Spleen (tissue), 11 donors: ENCODE measurements at regions not wholly inside any gene's neighbourhood (a gene's known extent, or its start where the extent isn't known, plus 50 kb on each side); places are given as distances from the start of the nearest gene placed in this dataset.

Source experiments
- DNase-seq: peaks from one replicate; pipeline ENCODE4 v3.0.0-alpha.2; 2020
- H3K27ac ChIP-seq, 8 donors: fragments of 200-600 bp; sonication (generic) in 7 of 8; 1 replicate in 4 of 8; 2 replicates in 4 of 8; pipeline versions ENCODE4 v1.5.0 to v1.8.0; 2016 to 2021; ENCODE audit warnings: inconsistent platforms in 4 of 8, mild to moderate bottlenecking in 4 of 8, moderate library complexity in 1 of 8
- H3K27me3 ChIP-seq, 7 donors: fragments of 200-600 bp; sonication (generic) in 6 of 7; replicated peaks in 1 of 7; 1 replicate in 4 of 7; 2 replicates in 3 of 7; pipeline versions ENCODE4 v1.5.0 to v1.8.0; 2016 to 2021; ENCODE audit warnings: inconsistent platforms in 3 of 7, mild to moderate bottlenecking in 1 of 7
- H3K36me3 ChIP-seq, 6 donors: fragments of 200-600 bp; sonication (generic) in 5 of 6; 1 replicate in 4 of 6; 2 replicates in 2 of 6; pipeline versions ENCODE4 v1.5.0 to v1.8.0; 2016 to 2021; ENCODE audit warnings: inconsistent platforms in 2 of 6
- H3K4me1 ChIP-seq, 6 donors: fragments of 200-600 bp; sonication (generic) in 5 of 6; 1 replicate in 3 of 6; 2 replicates in 3 of 6; pipeline versions ENCODE4 v1.5.0 to v1.8.0; 2016 to 2021; ENCODE audit warnings: inconsistent platforms in 3 of 6
- H3K4me3 ChIP-seq, 8 donors: fragments of 200-600 bp; sonication (generic) in 7 of 8; 1 replicate in 4 of 8; 2 replicates in 4 of 8; pipeline versions ENCODE4 v1.5.0 to v1.8.0; 2016 to 2021; ENCODE audit warnings: inconsistent platforms in 4 of 8, mild to moderate bottlenecking in 4 of 8, moderate library complexity in 2 of 8
- H3K9me3 ChIP-seq, 8 donors: fragments of 200-600 bp; sonication (generic) in 7 of 8; 1 replicate in 4 of 8; 2 replicates in 4 of 8; pipeline versions ENCODE4 v1.5.0 to v1.8.0; 2016 to 2021; ENCODE audit warnings: inconsistent platforms in 4 of 8
- CTCF ChIP-seq, 11 experiments: fragments of 200-600 bp in 7 of 11; fragments of 450-650 bp in 4 of 11; sonication (generic) in 4 of 11; IDR thresholded peaks in 8 of 11; conservative IDR thresholded peaks in 3 of 11; 1 replicate in 7 of 11; 2 replicates in 4 of 11; pipeline versions ENCODE4 v1.4.0 to v1.8.0; 2016 to 2021; ENCODE audit warnings: antibody characterized with exemption in 11 of 11, inconsistent platforms in 4 of 11, mild to moderate bottlenecking in 1 of 11
- POLR2A ChIP-seq, 3 donors: fragments of 450-650 bp; IDR thresholded peaks; one replicate each; pipeline ENCODE4 v1.5.1; 2017; ENCODE audit warnings: antibody characterized with exemption in 3 of 3, mild to moderate bottlenecking in 1 of 3
- POLR2AphosphoS5 ChIP-seq, 3 donors: sonication (generic); formaldehyde crosslinking; IDR thresholded peaks; one replicate each; pipeline ENCODE4 v1.5.1; 2017; ENCODE audit warnings: antibody characterized with exemption in 3 of 3
- WGBS, 5 donors: extraction: QIAGEN DNeasy Blood & Tissue Kit in 3 of 5; methylation state at CpG; one replicate each; pipeline versions ENCODE4 v1.1.5 to v1.1.7; 2013 to 2018; 5-methylcytosine and 5-hydroxymethylcytosine counted together
- intact Hi-C: fragments of 100-400 bp; cut with DNase I; formaldehyde crosslinking; loops from one replicate; pipeline ENCODE4 v1.15.0; 2023; ENCODE audit warnings: low total_unique reads
- donor health status: healthy with polysubstance abuse.
- donor health status: DM: no; HTN: no; CAD: no; lungs with moderate emphysema.
- donor health status: DM: no; HTN: no; CAD: no.
- donor health status: Bipolar disorder and iron deficiency.
- donor health status: healthy.
- donor health status: DM: no; HTN: no; CAD: no.
- donor health status: DM: yes; HTN: yes; CAD: no.

DNA sequence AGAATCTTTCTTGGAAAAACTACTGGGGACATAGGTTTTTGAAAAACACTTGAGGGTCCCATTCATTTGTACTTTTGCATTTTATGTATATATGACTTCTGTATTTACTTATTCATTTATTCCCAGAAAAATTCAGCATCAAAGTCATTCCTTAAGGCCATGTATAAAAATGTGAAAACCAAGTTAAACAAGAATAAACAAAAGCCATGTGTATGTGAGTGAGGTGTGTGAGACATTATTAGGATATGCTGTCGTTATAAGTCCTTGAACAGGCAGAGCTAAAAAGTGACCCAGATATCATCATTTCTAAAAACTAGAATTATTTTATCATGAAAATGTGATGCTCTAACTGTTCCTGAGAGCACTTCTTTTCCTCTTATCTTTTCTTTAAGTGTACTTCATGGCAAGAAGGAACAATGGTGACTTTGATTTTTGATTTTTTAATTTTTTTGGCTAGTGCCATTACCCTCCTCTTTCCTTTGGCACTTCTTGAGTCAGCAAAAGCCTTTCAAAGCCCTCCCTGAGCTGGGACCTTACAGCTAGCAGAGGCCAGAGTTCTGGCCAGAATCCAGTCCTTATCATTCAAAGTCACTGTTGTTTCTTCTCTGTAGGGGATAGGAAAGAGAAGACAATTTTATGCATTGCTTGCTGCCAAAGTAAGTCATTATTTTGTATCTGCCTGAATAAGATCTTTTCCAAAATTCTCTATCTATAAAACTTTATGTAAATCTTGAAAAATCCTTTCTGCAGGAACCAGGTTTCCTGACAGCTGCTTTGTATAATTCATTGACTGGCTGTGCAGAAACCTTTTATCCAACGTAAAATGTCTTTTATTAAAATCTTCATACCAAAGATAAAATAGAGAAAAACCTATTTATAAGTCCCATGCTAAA is 419.7 kb upstream of the PRICKLE1 start:
- Histone ChIP-seq H3K36me3 (no peaks in the 10 kb centered on the region), H3K9me3 (no peaks in the 10 kb centered on the region), H3K4me3 (no peak overlapping the region), H3K27me3 (no peaks in the 10 kb centered on the region), H3K4me1 (peaks cover 0 to 7% (median 0%) of the 10 kb centered on the region in 6 donors), H3K27ac (no peak overlapping the region)
- no peak for DNase-seq
- WGBS, 5 donors, result 58 to 80% (median 69%) methylated on average over 2 of the region's 2 CpGs
- no peak for TF ChIP-seq CTCF (IDR thresholded peaks at IDR 0.05 in 8 of 11, conservative IDR thresholded peaks at IDR 0.05 in 3 of 11)
- no peak for TF ChIP-seq POLR2AphosphoS5 (IDR thresholded peaks at IDR 0.05)
- no peak for TF ChIP-seq POLR2A (IDR thresholded peaks at IDR 0.05)
- intact Hi-C loops, result no loop called here

DNA sequence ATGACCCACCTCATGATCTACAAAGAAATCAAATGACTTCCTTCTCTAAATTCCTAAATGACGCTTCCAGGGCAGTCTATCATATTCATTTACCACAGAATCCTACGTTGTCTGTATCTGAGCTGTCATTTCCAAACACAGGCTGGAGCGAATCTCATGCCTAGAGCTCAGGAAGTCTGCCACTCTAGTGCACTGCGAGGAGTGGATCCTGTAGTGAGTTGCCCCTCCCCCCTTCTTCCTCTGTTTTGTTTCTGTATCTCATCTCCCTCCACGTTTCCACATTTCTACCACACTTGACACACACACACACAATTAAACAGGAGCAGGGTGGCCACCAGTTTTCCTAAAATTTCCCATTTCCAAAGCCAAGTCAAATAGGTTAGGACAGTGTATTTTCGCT is 415.4 kb upstream of the PRICKLE1 start:
- WGBS, 5 donors, result 18 to 24% (median 22%) methylated on average over 6 of the region's 6 CpGs
- DNase-seq, result no peak
- H3K27ac ChIP-seq, result no peak overlapping the region
- peaks cover 0 to 8% (median 0%) of the 10 kb centered on the region in 8 donors for H3K9me3 ChIP-seq
- TF ChIP-seq CTCF (IDR thresholded peaks at IDR 0.05 in 8 of 11, conservative IDR thresholded peaks at IDR 0.05 in 3 of 11), result no peak
- TF ChIP-seq POLR2A (IDR thresholded peaks at IDR 0.05), result no peak
- TF ChIP-seq POLR2AphosphoS5 (IDR thresholded peaks at IDR 0.05), result no peak
- peak overlapping the region in 1 of 8 donors; percentile 13 for H3K4me3 ChIP-seq
- H3K27me3 ChIP-seq, result no peaks in the 10 kb centered on the region
- intact Hi-C loops, result no loop called here
- peaks cover 0 to 7% (median 0%) of the 10 kb centered on the region in 6 donors for H3K4me1 ChIP-seq
- no peaks in the 10 kb centered on the region for H3K36me3 ChIP-seq

DNA sequence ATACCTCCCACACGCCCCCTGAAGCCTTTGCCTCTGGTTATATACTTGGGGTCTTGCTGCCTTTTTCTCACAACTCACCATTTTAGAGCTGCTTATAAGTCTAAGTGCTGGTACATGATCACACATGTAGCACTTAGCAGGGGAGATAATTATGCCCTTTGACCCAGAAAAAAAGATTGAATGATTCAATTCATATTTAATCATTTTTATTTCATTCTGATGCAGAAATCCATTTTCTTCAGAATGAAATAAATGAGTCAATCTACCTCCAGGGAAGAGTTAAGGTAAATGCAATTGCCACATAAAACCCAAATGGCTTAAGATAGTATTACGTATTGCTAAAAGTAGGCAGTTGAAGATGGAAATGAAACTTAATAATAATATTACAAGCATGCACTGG is 414.6 kb upstream of the PRICKLE1 start:
- Histone ChIP-seq H3K27me3 (no peaks in the 10 kb centered on the region), H3K4me3 (no peak overlapping the region), H3K4me1 (peaks cover 0 to 3% (median 0%) of the 10 kb centered on the region in 6 donors), H3K9me3 (peaks cover 0 to 8% (median 0%) of the 10 kb centered on the region in 8 donors), H3K36me3 (no peaks in the 10 kb centered on the region), H3K27ac (no peak overlapping the region)
- DNase-seq, result no peak
- 78 to 92% (median 90%) methylated on average over 2 of the region's 2 CpGs for WGBS, 5 donors
- intact Hi-C loops, result no loop called here
- TF ChIP-seq POLR2A (IDR thresholded peaks at IDR 0.05) (no peak), CTCF (IDR thresholded peaks at IDR 0.05 in 8 of 11, conservative IDR thresholded peaks at IDR 0.05 in 3 of 11) (no peak)

- H3K27me3 ChIP-seq, result no peaks in the 10 kb centered on the region
- 68 to 78% (median 77%) methylated on average over 2 of the region's 2 CpGs for WGBS, 5 donors
- H3K4me1 ChIP-seq, result no peaks in the 10 kb centered on the region
- intact Hi-C loops, result no loop called here
- H3K9me3 ChIP-seq, result no peaks in the 10 kb centered on the region
- DNase-seq, result no peak
- H3K27ac ChIP-seq, result no peak overlapping the region
- TF ChIP-seq POLR2A (IDR thresholded peaks at IDR 0.05) (no peak), CTCF (IDR thresholded peaks at IDR 0.05 in 8 of 11, conservative IDR thresholded peaks at IDR 0.05 in 3 of 11) (no peak), POLR2AphosphoS5 (IDR thresholded peaks at IDR 0.05) (no peak)
- H3K36me3 ChIP-seq, result no peaks in the 10 kb centered on the region
- H3K4me3 ChIP-seq, result no peak overlapping the region
Measured at GRCh38 chr12:42996869-42997431, 407.4 kb upstream of the PRICKLE1 start.
